Renal cortical epithelial cell (primary cell): ENCODE measurements at regions not wholly inside any gene's neighbourhood (a gene's known extent, or its start where the extent isn't known, plus 50 kb on each side); places are given as distances from the start of the nearest gene placed in this dataset.

Source experiments
- DNase-seq: peaks from one replicate; pipeline ENCODE4 v3.0.0-alpha.2; 2011; ENCODE audit warnings: low read depth

DNA sequence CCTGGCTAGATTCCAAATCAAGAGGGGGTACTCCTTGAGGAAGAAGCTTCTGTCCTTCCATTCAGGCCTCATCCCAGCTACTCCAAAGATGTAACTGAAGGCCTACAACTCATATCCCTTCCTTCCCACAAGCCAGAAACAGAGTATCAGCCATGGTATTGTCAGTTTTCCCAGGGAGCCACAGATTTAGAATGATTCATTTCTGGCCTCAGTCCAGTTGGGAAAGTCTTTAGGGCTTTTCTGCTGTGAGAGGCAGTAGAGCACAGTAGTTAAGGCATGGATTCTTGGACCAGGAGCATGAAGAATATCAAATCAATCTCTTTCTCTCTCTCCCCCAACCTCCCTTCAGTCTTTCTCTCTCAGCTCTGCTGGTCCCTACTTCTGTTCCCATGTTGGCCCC, 505.0 kb downstream of the BCOR start:
- DNase-seq, result peak; percentile 34

DNA sequence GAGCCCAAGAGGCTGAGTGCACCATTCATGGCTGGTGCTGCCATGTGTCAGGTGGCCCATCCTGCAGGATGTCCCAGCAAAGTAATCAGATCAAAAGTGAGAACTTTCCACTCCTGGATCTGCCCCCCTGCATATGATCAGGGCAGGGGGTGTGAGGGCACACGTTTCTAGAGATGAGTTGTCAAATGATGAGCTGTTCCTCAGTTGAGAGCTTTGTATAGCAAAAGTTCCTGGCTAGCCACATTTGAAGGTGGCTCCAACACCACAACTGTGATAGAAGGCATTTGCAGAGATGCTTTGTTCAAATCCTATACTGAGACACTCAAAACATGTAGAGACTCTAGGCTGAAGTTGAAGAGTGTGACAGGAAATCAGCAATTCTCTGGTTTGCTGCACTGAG, 501.8 kb downstream of the BCOR start:
- DNase-seq, result no peak

DNA sequence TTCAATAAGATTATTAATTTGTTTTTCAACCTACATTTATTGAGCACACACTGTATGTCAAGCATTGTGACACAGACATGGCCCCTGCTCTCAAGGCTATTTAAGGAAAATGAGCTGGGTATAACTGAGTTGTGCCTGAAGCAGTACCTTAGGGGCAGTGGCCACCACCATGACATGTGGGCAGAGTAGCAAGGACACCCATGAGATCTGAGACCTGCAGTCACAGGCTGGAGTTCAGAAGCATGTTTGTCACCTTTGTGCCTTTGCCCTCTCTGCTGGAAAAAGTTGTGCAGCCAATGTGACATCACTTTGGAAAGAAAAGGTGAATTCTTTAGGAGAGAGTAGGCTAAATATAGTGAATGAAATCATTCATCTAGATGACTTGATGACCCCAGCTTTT, 501.3 kb downstream of the BCOR start:
- DNase-seq, result no peak

DNA sequence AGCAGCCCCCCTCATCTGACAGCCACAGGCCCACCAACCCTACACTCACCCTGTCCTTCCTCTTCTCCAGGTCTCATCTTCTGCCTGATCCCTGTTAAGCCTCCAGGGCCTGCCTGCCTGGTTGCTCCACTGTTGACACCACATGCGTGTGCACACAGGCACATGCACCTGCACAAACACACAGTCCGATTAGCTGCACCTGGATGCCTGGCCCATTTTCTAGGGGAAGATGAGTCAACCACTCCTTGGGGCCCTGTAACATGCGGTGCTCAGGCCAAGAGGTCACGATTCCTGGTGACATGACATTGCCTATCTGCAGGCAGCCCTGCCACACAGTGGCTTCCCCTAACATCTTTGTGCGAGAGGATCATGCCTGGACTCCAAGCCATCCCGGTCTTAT, 498.4 kb downstream of the BCOR start:
- no peak for DNase-seq

DNA sequence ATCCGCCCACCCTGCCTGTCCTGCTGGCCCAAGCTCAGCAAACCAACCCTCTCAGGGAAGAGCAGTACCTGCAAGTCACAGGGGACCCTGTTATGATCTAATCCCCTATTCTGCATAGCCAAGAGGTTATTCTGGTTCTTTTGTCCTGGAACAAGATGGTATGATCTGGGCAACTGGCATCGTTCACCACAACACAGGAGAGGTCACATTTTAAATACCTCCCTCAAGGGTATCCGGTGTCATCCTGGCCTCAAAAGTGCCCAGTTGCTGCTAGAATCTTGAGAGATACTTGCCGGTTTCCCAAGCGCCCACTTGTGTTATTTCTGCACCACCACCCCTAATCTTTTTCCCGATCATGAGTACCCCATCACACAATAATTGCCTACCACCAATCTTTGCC, 497.5 kb downstream of the BCOR start:
- DNase-seq, result no peak

DNA sequence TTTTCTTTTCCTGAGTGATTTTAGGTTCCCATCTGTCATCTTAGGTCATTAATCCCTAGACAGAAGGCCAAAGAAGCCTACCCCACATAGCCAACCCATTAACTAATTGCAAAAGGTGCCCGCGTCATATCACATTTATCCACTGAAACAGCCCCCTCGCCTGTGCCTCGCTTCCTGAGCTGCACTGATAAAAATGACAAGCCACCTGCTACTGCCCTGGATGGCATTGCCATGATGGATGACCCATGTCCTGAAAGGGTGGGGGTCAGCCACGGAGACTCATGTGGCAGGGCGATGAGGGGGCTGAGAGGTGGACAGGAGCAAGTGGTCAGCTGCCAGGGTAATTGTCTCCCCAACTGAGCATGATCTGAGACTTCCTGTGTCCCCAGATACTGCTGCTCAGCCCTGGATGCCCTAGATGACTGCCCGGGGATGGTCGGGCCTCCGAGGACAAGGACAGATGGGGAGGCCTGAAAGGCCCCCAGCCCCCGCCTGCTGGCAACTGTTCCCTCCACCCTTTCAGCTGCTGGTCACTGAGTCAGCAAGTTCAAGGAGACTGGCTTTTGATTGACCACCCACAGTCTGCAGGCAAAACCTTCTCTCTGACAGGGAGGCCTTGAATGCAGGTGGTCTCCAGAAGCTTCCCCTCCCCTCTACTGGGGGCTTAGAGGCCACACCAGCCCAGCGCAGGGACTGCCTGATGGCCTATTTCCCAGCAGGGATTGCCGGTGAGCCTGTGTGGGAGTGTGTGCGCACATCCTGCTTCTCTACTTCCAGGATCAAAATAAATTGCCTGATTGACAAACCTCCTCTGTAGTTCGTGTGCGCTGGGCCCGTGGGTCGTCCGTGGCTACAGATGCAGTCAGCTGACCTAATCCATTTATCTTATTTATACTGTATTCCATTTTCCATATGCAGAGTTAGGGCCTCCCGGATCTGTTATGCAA, 496.3 kb downstream of the BCOR start:
- DNase-seq, result no peak

DNA sequence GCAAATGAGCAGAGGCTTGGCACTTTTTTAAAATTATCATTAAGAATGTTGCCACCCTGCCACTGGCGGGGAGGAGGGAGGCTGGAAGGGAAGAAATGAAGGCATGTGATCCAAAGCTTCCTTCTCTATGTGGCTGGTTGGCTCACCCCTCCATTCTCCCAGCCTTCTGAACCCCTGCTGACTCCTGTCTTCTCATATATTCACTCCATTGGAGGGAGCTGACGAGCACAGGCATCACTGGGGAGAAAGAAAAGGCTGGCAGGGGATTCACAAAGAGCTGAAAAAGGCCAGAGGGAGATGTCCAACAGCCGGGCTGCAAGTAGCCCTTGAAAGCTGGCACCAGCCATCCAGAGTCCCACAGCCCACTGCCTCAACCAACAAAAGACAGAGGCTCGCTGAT, 495.6 kb downstream of the BCOR start:
- DNase-seq, result no peak

DNA sequence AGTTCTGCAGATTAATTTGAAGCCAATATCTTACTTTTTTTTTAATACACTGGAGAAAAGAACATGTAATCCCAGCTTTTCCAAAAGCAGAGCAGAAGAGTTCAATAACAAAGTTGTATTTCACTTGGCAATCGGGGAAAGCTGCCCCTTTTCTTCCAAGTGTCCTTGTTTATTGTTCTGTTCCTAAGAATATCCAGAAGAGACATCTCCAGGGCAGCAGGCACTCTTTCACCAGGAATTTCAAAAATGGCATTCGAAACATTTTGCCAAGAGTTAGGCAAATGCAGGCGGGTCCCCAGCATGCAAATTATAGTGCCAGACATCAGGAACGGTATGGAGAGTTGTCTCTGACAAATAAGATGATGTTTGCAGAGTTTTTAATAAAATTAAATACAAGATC, 494.5 kb downstream of the BCOR start:
- no peak for DNase-seq

DNA sequence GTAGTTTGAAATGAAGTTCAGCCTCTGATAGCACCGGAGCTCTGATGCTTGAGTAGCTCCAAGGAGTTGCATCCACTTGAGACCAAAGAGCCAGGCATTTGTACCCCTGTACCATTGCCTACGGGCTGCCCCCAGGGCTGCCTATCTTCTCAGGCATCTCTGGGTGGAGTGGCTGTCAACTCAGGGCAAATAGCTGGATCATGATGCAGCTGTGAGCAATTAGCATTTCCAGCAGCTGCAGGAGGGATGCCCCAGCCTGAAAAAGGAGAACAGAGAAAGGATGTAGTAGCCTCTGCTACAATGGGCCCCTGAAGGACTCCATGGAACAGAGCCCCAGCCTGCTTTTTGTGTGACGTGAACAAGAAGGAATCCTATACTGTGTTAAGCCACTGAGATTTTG, 492.6 kb downstream of the BCOR start:
- no peak for DNase-seq

DNA sequence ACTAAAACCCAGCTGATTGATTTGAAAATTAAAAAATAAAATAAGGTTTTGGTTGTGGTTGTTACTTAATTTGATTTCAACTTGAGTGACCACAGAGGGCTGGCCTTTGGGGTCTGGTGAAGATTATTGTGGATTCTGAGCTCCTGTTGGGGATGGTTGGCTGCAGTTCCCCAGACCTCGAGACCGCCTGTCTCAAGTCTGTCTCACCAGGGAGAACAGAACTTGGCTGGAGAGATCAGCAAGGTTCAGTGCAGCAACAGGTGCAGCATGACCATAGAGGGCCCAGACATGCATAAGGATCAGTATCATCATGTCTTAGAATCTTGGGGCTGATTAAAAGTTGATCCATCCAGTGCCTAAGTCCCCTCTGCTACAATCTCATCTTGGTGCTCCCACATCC, 491.9 kb downstream of the BCOR start:
- no peak for DNase-seq

DNA sequence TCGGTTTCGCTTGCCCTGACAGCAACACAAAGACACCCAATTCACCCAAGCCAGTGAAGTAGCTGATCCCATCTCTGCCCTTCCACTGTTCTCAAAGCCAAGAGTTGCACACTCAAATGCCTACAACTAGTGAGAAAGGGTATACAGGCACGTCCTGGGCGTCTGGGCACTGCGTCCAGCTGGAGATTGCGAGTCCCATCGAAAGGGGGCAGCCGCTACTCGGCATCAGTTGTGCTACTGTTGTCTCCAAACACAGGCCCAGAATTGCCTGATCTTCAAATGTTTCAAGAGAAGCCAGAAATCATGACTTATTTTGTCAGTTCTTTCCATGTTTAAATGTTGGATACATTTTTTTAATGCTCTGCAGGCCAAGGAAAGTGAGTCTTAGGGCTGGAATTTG, 487.8 kb downstream of the BCOR start:
- DNase-seq, result no peak

DNA sequence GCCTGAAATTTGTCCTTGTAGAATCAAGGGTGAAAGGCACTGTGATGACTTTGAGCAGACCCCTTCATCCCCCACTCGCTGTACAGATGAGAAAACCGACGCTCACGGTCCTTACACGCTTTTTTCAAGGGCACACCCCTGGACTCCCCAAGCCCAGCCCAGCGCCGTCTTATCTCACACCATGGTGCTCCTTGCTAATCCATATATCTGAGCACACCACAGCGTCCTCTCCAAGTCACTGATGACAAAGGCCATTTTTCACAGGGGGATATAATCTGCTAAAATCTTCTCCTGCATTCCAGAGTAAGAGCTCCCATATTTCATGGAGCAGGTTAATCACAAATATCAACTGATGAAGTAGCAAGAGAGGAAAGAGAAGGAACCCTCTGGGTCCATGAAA, 486.3 kb downstream of the BCOR start:
- DNase-seq, result no peak

DNA sequence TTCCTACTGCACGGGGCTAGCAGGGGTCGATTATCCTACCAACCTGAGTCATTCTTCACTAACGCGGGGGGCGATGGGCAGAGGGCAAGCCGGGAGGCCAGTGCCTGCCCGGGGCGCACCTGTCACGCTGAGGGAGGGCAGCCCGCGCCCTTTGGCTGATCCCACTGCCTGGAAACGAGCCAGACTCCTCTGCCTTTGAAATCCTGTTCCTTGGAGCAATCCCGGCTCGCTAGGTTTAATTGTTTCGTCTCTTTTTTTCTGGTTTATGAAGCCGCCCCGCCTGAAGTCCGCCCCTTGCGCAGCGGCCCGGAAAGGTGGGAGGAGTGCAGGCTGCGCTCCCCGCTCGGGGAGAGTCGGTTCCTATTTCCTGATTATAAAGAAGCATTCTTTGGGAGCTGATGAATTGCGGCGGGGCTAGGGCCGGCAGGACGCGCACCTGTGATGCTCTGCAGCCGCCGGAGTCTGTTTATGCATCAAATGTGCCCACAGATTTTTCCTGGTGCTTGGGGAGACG, 484.2 kb downstream of the BCOR start:
- peak; percentile 78 for DNase-seq

DNA sequence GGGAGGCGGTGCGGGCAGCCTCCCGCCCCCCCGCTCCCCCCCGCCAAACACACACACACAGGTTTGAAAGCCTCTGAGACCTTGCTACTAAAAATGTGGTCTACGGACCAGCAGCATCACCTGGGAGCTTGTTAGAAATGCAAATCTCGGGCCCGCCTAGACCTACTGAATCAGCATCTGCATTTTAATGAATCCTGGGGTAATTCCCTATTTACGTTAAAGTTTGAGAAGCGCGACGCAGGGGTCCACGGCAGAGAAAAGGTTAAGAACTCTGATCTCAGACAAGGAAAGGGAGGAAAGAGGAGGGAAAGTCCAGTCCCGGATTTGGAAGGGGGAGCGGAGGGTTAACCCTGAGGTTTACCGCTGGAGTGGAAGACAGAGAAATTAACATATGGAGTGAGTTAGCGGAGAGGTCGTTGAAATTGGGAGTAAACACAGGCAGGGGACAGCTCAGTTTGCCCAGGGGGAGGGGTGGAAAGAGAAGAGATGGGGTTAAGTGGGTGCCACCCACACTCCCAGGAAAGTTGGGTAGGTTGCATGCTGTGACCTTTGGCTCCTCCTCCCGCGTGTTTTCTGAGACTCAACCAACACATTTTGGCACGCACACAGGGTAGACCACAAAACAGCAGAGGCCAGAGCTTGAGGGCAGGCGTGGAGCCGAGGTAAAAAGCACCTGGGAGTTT, 483.6 kb downstream of the BCOR start:
- peak; percentile 71 for DNase-seq

DNA sequence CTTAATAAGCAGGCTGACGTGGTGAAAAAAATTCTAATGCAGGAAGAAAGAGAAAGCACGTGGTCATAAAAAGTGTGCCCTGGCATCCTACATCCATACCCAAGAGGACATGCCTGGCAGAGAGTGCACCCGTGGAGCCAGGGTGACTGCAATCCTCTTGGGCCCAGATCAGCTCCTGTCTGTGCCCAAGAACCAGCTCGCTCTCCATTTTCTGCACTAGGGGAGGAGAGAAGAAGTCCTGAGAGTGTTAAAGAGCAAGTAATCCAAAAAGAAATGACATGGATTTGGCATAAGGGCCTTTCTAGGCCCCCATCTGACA, 483.1 kb downstream of the BCOR start:
- no peak for DNase-seq

DNA sequence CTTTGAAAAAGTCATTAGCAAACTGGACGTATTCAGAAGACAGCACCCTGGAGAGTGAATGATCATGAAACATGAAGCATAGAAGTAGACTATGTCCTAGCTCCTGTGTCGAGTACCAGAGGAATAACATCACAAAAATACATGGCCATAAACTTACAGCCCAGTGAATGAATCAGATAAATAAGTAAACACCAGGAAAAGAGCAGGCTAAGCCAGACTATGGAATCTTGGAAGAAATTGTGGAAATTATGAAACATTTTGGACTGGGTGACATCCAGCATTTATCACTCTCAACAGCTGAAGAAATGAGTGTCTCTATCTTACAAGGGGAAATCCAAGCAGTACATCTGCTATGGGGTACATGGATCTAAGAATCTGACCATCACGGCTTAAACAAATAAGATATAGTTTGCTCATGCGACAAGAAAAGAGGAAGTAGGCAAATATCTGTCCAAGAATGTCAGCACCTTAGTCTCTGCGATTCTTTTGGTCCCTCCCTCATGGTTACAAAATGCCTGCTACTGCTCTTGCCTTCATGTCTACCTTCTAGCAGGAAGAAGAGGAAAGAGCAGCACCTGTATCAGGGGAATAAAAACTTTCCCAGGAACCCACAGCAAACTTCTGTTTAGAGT, 481.5 kb downstream of the BCOR start:
- DNase-seq, result no peak

DNA sequence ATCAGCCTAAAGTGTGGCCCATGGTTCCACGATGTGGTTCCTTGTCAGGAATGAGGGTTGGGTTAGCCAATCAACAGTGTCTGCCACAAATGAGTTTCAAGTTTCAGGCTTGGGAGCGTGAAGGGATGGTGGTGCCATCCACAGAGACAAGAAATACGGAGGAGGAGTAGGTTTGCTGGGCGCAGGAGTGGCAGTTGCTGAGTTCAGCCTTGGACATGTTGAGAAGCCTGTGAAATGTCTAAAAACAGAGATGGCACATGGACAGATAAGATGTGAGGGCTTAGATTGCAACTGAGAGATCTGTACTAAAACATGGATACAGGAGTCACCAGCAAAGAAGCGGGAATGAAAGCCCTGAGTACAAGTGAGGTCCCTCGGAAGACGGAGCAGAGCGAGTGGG, 481.0 kb downstream of the BCOR start:
- no peak for DNase-seq

DNA sequence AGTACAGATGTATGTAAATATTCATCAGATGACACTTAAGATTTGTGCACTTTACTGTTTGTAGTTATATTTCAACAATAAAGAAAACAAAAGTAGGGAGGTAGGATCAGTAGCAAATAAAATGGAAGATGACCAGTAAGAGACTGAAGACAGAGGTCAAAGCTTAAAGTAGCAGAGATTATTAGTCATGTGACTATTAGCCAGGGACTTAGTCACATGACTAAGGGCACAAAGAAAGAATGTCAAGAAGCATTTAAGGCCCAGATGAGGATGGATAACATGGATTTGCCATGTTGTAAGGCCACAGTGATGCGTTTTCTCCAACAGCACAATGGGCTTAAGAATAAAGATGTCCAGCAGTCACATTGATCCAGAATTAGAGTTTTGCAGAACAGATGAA, 479.6 kb downstream of the BCOR start:
- DNase-seq, result no peak

DNA sequence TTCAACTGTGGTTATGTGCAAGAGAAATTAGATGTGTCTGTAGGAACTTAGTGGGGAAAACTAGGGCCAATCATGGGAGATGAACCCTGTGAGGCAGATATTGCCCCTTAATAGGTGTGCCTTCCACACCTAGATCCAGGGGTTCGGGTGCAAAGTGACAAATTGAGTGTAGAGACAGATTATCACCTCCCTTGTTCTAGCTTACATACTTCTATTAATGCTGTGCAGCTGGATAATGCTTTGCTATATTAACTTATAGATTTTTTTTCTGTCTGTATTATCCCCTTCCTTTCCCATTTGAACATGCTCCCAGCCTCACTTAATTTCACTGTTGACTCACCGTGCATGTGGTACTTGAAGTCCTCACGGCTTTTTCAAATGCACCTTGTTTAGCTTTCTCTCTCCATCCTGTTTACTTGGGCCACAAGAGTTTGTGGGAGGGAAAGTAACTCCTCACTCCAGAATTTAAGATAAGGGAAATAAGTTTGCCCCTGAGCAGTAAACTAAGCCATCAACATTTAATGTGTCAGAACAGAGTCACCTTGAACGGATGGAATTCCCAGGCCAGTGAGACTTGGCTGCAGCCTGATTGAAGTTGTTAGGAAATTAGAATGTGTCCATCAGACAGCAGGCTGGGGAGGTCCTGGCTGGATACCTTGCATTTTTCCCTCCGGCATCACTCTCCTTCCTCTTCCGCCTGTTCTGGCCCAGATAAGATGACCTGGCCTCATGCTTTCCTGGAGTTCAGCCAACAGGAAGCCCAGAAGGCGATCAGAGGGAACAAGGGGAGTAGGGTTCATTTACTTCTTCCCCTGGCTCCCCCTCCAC, 478.4 kb downstream of the BCOR start:
- DNase-seq, result peak; percentile 78

DNA sequence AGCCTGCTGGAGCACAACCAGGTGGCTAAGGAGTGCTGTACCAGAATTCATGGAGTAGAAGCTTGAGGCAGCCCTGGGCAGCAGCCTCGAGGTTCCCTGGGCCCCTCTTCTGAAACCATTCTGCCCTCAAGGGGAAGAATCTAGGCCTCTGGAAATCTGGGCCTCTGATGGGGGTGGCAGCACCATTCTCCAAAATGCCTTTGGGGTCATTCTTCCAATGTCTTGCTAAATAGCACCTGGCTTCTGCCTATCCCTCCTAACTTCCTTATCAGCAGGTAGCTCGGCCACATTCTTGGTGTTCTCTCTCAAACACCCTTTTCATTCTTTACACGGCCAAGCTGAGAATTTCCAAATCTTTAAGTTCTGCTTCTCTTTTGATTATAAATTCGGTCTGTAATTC, 473.6 kb downstream of the BCOR start:
- no peak for DNase-seq

DNA sequence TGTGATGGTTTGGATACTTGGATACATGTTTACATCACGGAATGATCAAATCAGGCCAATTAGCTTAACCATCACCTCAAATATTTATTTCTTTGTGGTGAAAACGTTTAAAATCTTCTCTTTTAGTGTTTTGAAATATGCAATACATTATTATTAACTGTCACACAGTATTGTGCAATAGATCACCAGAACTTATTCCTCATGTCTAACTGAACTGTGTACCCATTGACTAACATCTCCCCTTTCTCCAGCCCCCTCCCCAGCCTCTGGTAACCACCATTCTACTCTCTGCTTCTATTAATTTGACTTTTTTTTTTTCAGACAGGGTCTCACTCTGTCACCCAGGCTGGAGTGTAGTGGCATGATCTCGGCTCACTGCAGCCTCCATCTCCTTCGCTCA, 471.9 kb downstream of the BCOR start:
- DNase-seq, result no peak

DNA sequence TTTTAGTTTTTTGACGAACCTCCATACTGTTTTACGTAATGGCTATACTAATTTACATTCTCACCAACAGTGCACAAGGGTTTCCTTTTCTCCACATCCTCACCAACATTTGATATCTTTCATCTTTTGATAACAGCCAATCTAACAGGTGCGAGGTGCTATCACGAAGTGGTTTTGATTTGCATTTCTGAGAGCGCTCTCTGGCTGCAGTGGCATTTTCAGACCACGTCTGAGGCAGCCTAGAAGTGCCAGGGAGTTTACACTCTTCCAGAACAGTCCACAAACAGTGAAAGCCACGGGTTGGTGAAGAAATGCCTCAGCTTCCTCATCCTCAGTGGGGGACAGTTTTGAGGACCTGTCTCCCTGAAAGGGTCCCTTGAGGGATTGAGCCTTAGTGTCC, 471.0 kb downstream of the BCOR start:
- DNase-seq, result no peak
